Ishikawa (cell line): ENCODE measurements at regions not wholly inside any gene's neighbourhood (a gene's known extent, or its start where the extent isn't known, plus 50 kb on each side); places are given as distances from the start of the nearest gene placed in this dataset.

Source experiments
- CEBPB ChIP-seq: IDR thresholded peaks from 2 replicates; pipeline ENCODE4 v1.6.1; 2012
- CREB1 ChIP-seq: IDR thresholded peaks from 2 replicates; pipeline ENCODE4 v1.6.1; 2012; ENCODE audit warnings: low read depth
- EGR1 ChIP-seq: IDR thresholded peaks from 2 replicates; pipeline ENCODE4 v1.6.1; 2012
- EP300 ChIP-seq: IDR thresholded peaks from 2 replicates; pipeline ENCODE4 v1.6.1; 2012; ENCODE audit warnings: borderline replicate concordance
- FOXM1 ChIP-seq: IDR thresholded peaks from 2 replicates; pipeline ENCODE4 v1.6.1; 2012; ENCODE audit warnings: low read depth, borderline replicate concordance
- NFIC ChIP-seq: IDR thresholded peaks from 2 replicates; pipeline ENCODE4 v1.6.1; 2012
- RAD21 ChIP-seq: IDR thresholded peaks from 2 replicates; pipeline ENCODE4 v1.6.1; 2012; ENCODE audit warnings: low read depth
- REST ChIP-seq: IDR thresholded peaks from 2 replicates; pipeline ENCODE4 v1.6.1; 2012; ENCODE audit warnings: low read depth, mild to moderate bottlenecking
- TAF1 ChIP-seq: IDR thresholded peaks from 2 replicates; pipeline ENCODE4 v1.6.1; 2012; ENCODE audit warnings: low read depth, mild to moderate bottlenecking
- TCF12 ChIP-seq: IDR thresholded peaks from 2 replicates; pipeline ENCODE4 v1.6.1; 2012; ENCODE audit warnings: low read depth
- TEAD4 ChIP-seq: IDR thresholded peaks from 2 replicates; pipeline ENCODE4 v1.6.1; 2012
- YY1 ChIP-seq: IDR thresholded peaks from 2 replicates; pipeline ENCODE4 v1.6.1; 2012; ENCODE audit warnings: low read depth
- ZBTB7A ChIP-seq: IDR thresholded peaks from 2 replicates; pipeline ENCODE4 v1.6.1; 2012; ENCODE audit warnings: low read depth
- TF ChIP-seq, protein P1 (sequence below): IDR thresholded peaks from 2 replicates; pipeline ENCODE4 v1.6.1; 2012
- TF ChIP-seq, protein P2 (sequence below): IDR thresholded peaks from 2 replicates; pipeline ENCODE4 v1.6.1; 2012

- TF ChIP-seq, protein P1, sequence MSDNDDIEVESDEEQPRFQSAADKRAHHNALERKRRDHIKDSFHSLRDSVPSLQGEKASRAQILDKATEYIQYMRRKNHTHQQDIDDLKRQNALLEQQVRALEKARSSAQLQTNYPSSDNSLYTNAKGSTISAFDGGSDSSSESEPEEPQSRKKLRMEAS: no peak
- TF ChIP-seq ZBTB7A: no peak
- TF ChIP-seq, protein P2, sequence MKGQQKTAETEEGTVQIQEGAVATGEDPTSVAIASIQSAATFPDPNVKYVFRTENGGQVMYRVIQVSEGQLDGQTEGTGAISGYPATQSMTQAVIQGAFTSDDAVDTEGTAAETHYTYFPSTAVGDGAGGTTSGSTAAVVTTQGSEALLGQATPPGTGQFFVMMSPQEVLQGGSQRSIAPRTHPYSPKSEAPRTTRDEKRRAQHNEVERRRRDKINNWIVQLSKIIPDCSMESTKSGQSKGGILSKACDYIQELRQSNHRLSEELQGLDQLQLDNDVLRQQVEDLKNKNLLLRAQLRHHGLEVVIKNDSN: no peak
- no peak for TF ChIP-seq TCF12
- TF ChIP-seq TEAD4: no peak
- TF ChIP-seq EP300: no peak
- no peak for TF ChIP-seq CREB1
- TF ChIP-seq RAD21: no peak
- no peak for TF ChIP-seq FOXM1
- TF ChIP-seq NFIC: no peak
- no peak for TF ChIP-seq TAF1
- TF ChIP-seq YY1: no peak
- TF ChIP-seq CEBPB: no peak
- TF ChIP-seq EGR1: no peak
- no peak for TF ChIP-seq REST
Observed at GRCh38 chr6:33963136-33963750, 159.4 kb upstream of the MLN start.

DNA sequence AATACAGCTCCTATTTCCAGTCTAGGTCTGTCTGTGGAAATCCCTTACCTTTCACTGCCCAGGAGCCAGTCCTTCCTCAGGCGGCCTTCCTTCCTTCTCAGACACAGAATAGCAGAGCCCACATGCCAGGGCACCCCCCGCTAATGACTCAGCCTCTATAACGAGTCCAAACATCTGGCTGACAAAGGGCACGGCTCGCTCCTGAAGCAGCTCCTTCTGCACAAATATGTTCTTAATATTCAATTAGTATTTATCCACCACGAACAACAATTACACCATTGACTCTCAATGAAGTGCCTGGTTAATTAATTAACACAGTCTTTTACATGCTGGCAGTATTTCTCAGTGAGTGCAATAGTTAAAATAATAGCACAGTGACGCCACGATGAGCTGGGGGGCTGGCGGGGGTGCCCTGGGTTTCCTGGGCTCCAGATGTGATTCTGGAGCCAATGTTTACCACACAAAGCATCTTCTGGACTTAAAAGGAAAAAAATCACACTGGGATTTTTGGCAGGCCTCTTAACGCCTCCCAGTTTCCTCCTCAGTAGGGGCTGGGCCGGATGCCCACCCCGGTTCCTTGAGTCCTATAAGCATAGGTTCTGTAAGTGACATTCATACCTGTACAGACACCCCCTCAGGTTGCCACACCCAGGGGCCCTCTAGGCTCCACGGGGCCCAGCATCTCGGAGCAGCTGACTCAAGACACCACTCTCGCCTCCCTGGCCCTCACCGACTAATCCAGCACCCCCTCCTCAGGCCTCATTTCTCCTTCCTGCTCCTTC lies 158.6 kb upstream of the MLN start:
- TF ChIP-seq, protein P1: no peak
- TF ChIP-seq NFIC (no peak), TCF12 (no peak)

GRCh38 chr6:33961691-33962090 lies 157.9 kb upstream of the MLN start:
- no peak for TF ChIP-seq EP300
- TF ChIP-seq TCF12: no peak
- no peak for TF ChIP-seq CREB1
- TF ChIP-seq NFIC: no peak

DNA sequence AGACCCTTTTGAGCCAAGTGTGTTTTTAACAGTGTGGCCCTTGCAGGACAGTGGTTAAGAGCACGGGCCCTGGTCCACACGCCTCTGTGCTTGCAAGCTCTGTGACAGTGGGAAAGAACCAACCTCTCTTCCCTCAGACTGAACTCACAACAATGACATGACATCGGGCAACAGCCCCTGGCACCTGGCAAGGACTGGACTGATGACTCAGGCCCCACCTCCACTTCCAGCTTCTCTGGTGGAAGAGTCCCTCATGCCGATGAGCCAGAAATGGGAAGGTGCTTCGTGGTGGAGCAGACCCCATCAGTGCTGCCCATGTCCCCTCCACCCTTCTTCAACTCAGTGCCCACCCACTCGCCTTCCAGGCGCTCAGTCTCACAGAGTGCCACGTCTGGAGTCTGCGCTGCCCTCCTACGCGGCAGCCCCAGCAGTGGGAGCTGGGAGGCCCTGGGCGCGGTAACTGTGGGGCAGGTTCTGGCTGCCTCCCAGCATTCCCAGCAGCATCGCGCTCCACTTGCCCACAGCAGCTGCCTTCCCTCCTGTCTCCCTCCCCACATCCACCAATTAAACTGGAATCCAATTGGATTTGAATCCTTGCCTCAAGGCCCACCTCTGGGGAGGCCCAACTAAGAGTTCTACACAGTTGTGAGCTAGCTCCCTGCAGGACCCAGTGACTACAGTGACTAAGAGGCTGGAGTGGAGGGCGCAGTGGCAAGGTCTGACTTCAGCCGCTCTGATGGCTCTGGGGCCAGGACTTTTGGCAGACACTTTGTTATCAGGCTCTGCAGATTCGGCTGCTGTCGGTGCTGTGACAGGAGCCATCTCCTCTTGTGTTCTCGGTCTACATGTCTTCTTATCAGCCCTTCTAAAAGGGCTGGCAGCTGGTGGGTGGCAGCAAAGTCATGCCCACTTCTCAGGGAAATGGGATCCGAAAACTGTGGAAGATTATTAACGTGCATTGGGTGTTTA lies 156.8 kb upstream of the MLN start:
- TF ChIP-seq NFIC (peak; percentile 1; the same call in 1 of the 2 replicates), ZBTB7A (no peak)

- TF ChIP-seq, protein P2: no peak
- TF ChIP-seq TEAD4: 0 out of 2 replicates have a peak, but pooled peaks have one; percentile 26
- peak; percentile 51; the same call in 1 of the 2 replicates for TF ChIP-seq TCF12
- TF ChIP-seq ZBTB7A: peak; percentile 59; the same call in 1 of the 2 replicates
Observed at GRCh38 chr6:33959661-33960344, 156.0 kb upstream of the MLN start.

GRCh38 chr6:33959329-33959651 lies 155.5 kb upstream of the MLN start:
- TF ChIP-seq ZBTB7A: no peak
- TF ChIP-seq CREB1: no peak
- TF ChIP-seq, protein P1: no peak
- no peak for TF ChIP-seq NFIC
